ENCODE measurements at regions not wholly inside any gene's neighbourhood (a gene's known extent, or its start where the extent isn't known, plus 50 kb on each side); places are given as distances from the start of the nearest gene placed in this dataset.
"Not testable (repeated sequence)": the region's sequence is repeated elsewhere in the genome, so short reads cannot be mapped to it uniquely, and the experiment has no call there.

- no peak for DNase-seq
These were observed 885.0 kb downstream of the UQCRFS1 start for GRCh38 chr19:28327905-28328304.

GRCh38 chr19:28326746-28327145, 886.2 kb downstream of the UQCRFS1 start:
- no peak for DNase-seq

GRCh38 chr19:28324275-28325060, 888.5 kb downstream of the UQCRFS1 start:
- DNase-seq, result no peak

GRCh38 chr19:28322945-28323344, 890.0 kb downstream of the UQCRFS1 start:
- no peak for DNase-seq

- DNase-seq, result no peak
These were observed 890.5 kb downstream of the UQCRFS1 start for GRCh38 chr19:28322491-28322890.

GRCh38 chr19:28319918-28320317, 893.0 kb downstream of the UQCRFS1 start:
- DNase-seq, result no peak

- DNase-seq, result no peak
These were observed 893.7 kb downstream of the UQCRFS1 start for GRCh38 chr19:28319227-28319626.

GRCh38 chr19:28318469-28319179, 894.3 kb downstream of the UQCRFS1 start:
- no peak for DNase-seq

GRCh38 chr19:28316464-28316863, 896.5 kb downstream of the UQCRFS1 start:
- no peak for DNase-seq

- DNase-seq, result no peak
These were observed 898.2 kb downstream of the UQCRFS1 start for GRCh38 chr19:28314756-28315155.

GRCh38 chr19:28314287-28314686, 898.7 kb downstream of the UQCRFS1 start:
- no peak for DNase-seq

- DNase-seq, result peak in 2 of 3 donors; percentile 50 to 90
These were observed 899.3 kb downstream of the UQCRFS1 start for GRCh38 chr19:28313633-28314032.

GRCh38 chr19:28312269-28312668, 900.7 kb downstream of the UQCRFS1 start:
- no peak for DNase-seq

GRCh38 chr19:28310829-28311228, 902.1 kb downstream of the UQCRFS1 start:
- not testable (repeated sequence) for DNase-seq

- DNase-seq, result peak in 1 of 3 donors; percentile 39
These were observed 903.9 kb downstream of the UQCRFS1 start for GRCh38 chr19:28309070-28309469.

GRCh38 chr19:28307963-28308362, 905.0 kb downstream of the UQCRFS1 start:
- DNase-seq, result no peak

- DNase-seq, result no peak
These were observed 905.5 kb downstream of the UQCRFS1 start for GRCh38 chr19:28307487-28307886.

- DNase-seq, result no peak
These were observed 907.4 kb downstream of the UQCRFS1 start for GRCh38 chr19:28305513-28305912.

- no peak for DNase-seq
These were observed 909.4 kb downstream of the UQCRFS1 start for GRCh38 chr19:28303502-28303901.

- no peak for DNase-seq
These were observed 911.0 kb downstream of the UQCRFS1 start for GRCh38 chr19:28301961-28302360.

GRCh38 chr19:28301463-28301862, 911.5 kb downstream of the UQCRFS1 start:
- no peak for DNase-seq

- no peak for DNase-seq
These were observed 913.3 kb downstream of the UQCRFS1 start for GRCh38 chr19:28299649-28300048.

- DNase-seq, result no peak
These were observed 915.3 kb downstream of the UQCRFS1 start for GRCh38 chr19:28297586-28298157.

Measured in muscle of back (tissue), 3 donors.